ENCODE measurements at regions not wholly inside any gene's neighbourhood (a gene's known extent, or its start where the extent isn't known, plus 50 kb on each side); places are given as distances from the start of the nearest gene placed in this dataset.
"Not testable (repeated sequence)": the region's sequence is repeated elsewhere in the genome, so short reads cannot be mapped to it uniquely, and the experiment has no call there.

DNA sequence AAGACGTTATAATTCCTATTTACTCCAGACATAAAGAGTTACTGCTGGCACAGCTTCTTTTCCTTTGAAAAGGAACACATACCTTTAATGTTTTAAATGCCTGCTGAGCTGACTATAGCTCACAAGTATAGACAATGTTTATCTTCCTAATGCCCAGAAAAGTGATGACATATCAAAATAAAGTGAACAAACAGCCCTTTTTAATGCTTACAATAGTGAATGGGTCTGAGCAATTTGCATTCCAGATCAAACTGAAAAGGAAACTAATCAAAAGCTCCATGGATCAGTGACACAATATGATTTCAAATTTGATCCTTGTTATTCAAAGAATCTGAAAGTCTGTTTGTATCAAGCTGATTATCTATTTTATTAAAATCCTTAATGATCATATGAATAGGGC, 233.6 kb upstream of the SEMA3E start:
- no peak for DNase-seq (ENCODE audit: extremely low read depth, low read depth)

DNA sequence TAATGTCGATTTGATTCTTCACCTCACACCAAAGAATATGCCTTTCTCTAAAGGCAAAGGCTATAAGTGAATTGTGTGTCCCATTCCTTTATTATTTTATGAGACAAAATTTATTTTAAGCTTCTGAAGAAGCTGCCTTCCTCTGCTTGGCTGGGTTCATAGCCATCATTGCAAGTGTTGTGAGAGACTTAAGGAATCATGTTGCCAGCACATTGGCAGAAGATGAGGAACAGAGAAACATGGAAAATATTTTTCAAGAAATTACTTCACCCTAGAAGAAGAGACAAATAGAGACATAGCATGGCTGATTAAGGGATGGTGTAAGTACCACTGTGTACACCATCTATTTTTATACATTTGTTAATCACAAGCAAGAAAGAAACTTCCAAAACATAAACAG, 230.1 kb upstream of the SEMA3E start:
- no peak for DNase-seq (ENCODE audit: extremely low read depth, low read depth)

DNA sequence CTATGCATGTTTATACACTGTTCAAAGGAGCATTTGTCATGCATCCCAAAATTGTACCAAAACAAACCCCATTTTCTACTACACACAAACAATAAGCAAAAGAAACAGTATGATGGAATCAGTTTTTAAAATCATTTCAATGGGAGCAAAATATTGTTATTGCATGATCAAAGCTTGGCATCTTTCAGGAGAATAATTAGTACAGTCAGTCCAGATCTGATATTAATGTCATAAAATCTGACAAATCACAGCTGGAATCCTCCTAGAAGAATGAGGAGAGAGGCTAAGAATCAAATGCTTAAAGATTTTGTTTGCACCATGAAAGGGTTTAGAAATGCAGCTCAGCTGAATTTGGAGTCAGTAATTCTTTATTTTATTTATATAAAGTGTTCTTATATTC, 229.7 kb upstream of the SEMA3E start:
- no peak for DNase-seq (ENCODE audit: extremely low read depth, low read depth)

DNA sequence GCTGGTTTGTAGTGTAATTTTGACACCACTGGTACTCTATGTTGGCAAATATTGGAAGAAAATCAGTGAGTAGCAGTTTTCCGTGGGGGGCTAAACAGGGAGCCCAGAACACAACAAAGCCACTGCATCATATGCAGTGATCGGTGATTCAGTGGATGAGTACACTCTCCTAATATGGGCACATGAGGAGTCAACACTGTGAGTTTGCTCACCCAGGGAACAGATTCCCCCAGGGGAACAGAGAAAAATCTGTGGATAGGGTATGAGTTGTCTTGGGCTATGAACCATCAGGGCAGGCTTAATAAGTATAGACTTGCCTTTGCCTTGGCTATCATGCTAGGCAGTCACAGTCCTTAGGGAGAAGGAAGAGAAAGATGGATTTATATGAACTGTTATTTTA, 227.7 kb upstream of the SEMA3E start:
- peak; percentile 61 for DNase-seq (ENCODE audit: extremely low read depth, low read depth)

DNA sequence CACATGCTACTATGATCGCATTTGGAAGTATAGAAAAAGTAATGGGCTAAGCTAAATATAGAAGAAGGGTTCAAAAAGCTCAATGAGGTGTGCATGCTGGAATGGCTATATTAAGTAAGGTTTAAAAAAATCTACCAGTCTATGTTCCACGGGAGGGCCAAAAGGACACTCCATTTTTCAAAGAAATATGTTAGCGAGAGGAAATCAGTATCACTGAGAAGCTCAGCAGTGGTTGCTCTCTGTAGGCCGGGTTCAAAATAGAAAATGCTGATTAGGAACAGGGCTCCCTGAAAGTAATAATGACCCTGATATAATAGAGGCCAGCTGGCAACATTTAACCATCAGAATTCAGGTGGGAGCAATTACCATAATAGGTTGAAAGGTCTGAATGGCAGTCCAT, 224.5 kb upstream of the SEMA3E start:
- no peak for DNase-seq (ENCODE audit: extremely low read depth, low read depth)

DNA sequence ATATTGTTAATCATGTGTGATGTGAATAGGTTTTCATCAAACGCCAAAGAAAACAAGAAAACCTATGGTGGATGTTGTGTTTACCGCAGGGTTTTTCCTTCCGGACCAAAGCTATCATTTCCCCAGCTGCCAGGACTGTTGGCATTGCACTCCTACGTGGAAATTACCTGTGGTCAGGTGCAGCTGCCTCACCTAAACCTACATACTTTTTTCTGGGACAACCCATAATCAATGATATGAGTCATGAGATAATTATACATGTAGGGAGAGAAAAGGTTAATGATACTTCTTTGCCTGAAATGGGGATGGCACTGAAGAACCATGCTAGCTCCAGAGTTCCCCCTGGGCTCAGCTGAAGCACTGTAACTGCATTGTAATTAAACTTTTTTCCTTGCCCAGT, 223.6 kb upstream of the SEMA3E start:
- DNase-seq (ENCODE audit: extremely low read depth, low read depth) = no peak

DNA sequence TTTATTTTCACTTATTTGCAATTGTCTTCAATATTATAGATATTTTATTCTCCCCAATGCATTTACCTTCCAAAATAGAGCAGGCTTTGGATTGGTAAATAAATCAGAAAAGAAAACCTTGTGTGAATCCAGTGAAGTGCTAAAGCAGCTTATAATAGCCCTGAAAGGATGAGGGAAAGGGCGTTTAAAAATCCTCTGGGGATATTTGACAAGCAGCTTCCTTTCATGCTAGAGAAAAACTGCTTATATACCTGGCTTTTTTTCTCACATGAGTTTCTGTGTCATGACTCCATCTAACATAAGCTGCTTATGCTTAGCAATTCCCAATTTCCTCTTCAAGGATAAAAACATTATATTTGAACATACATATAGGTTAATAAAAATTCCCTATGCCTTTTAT, 221.6 kb upstream of the SEMA3E start:
- no peak for DNase-seq (ENCODE audit: extremely low read depth, low read depth)

DNA sequence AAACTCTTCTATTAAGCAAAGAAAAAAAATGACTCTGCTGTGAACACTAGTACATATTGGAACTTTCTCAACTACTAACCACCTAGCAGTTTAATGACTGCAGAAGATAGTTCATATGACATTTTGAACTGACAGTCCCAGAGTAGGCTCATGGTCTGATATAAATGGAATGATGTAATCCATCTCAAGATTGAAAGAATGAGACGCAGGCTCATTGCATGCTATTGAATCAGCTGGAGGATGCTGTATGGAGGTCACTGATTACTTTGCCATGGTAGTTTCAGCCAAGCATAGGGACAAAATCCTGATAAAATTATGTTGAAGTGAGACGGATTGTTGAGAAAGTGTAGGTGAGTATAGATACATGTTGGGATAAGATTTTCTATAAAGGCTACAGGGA, 217.6 kb upstream of the SEMA3E start:
- DNase-seq (ENCODE audit: extremely low read depth, low read depth) = peak; percentile 35

DNA sequence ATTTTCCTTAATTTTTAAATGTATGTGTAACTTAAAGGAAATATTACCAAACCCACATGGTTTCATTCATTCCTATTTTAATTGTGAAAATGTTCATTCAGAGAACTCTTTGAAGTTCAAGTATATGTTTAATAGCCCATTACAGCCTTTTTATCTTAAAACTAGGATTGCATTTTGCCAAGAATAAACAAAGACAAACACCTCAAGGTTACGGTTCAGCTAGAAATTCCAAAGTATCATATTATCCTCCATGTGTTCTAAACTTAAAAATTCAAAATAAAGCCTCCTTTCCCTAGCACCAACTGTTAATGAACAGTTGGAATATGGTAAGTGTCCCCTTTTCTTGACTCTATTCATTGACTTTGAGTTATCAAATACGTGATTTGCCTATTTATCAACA, 215.6 kb upstream of the SEMA3E start:
- no peak for DNase-seq (ENCODE audit: extremely low read depth, low read depth)

DNA sequence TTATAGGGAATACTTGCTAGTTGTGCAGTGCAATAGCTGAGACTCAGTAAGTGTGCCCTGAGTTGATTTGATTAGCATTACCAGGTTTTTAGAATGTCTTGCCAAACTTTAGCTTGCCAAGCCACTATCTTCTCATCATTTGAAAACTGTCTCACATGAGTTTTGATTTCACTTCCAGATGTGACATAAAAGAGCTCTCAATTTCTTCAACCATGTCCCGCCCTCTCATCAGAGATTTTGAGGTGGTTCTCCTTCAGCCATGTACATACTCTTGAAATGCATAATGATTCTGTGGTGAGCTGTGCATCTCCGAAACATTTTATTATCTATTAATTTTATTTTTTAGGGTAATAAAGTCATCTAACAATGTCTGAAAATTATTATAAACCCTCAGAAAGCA, 215.0 kb upstream of the SEMA3E start:
- DNase-seq (ENCODE audit: extremely low read depth, low read depth) = no peak

DNA sequence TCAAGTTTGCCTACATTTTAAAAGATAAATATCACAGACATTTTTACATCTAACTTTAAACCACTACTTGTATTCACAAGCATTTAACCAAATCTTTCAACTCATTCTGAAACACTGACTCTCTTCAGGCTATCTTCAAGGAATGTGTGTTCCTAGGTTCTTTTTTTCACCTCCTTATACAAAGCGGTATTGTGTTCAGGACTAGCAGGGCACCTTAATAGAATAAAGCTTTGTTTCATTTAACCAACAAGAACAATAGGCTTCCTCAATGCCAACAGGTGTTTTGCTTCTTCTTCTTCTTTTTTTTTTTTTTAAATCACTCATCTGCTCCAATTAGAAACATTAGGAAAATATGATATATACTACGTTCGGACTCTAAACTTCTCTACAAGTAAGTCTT, 212.9 kb upstream of the SEMA3E start:
- no peak for DNase-seq (ENCODE audit: extremely low read depth, low read depth)

DNA sequence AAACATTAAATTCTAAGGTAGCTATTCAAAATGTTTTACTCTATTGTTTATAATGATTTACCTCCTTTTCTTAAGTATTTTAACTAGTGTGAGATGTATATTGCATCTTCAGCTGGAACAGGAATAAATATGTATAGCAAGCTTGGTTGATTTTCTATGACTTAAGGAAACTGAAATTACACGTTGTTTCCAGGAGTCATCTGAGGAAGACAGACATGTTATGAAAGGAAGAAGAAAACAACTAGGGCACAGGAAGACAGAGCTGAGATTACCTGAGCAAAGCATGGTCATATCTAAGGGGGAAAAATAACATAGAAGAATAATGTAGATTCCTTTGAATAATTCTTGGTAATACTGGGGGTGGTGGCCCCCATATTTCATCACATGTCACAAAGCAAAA, 210.9 kb upstream of the SEMA3E start:
- no peak for DNase-seq (ENCODE audit: extremely low read depth, low read depth)

DNA sequence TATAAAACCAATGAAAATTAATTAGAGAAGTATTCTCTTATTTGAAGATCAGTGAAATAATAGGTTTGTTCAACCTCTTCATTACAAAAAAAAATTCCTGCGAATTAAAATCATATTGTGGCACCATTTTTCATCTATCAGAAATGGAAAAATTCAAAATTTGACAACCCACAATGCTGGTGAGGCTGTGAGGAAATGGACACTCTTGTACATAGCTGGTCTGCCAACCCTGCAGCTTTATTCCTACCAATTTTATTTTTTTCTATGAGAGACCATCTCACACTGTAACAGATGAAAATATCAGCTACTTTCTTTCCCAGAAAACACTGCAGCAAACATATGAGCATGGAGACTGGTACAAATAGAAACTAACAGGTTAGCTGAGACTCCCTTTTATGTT, 208.8 kb upstream of the SEMA3E start:
- no peak for DNase-seq (ENCODE audit: extremely low read depth, low read depth)

DNA sequence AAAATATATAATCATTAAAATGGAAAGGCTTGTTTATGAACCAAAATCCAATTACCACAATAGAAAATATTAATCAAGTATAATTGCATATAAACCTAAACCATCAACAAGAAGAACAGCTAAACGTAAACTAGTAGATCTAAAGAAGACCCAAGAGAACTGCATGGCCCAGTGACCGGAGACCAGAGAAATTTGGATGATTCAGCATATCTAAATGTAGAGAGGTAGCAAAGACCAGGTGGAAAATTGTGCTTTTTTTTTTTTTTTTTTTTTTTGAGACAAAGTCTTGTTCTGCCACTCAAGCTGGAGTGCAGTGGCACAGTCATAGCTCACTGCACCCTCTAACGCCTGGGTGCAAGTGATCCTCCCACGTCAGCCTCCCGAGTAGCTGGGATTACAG, 207.2 kb upstream of the SEMA3E start:
- no peak for DNase-seq (ENCODE audit: extremely low read depth, low read depth)

DNA sequence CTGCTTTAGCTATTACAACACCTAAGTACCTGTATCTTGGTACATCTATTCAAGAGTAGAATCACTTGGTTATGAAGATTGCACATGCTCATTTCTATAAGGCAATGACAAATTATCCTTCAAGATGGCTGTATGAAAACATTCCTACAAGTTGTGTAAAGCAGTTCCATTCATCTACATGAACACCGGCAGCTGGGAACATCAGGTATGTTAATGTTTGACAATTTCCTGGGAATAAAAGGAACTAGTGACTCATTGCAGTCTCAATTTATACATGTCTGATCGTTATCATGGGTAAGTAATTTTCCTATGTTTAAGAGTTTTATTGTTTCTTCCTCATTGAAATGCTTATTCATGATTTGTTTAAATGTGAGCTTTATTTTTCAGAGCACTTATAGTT, 203.2 kb upstream of the SEMA3E start:
- DNase-seq (ENCODE audit: extremely low read depth, low read depth) = no peak

DNA sequence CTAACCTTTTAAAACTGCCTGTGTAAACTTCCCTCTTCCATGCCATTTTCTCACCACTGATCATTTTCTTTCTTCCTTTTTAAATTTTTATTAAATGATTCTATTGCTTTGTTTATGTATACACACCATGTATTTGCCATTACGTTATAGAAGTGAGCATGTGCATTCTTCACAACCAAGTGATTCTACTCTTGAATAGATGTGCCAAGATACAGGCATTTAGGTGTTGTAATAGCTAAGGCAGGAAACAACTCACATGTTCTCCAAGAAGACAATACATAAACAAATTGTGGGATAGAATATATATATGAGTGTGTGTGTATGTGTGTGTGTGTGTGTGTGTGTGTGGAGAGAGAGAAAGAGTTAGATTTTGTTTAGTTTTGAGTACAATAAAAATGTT, 202.6 kb upstream of the SEMA3E start:
- DNase-seq (ENCODE audit: extremely low read depth, low read depth) = no peak

DNA sequence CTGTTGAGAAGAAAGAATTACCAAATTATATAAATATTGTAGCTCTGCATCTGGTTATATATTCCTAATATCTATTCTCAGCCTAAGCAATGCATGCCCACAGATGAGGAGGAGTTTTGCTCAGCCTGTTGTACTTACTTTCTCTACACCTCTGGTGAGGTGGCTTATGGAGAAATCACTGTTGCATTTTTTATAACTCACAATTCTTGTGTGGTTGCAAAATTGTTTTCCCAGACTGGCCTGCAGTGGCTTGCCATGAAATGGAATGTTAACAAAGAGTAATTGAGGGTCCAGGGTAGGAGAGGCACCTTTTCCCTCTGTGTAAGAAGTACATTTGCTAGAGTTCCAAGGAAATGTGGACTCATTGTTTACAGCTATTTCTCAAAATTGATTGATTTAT, 202.0 kb upstream of the SEMA3E start:
- no peak for DNase-seq (ENCODE audit: extremely low read depth, low read depth)

DNA sequence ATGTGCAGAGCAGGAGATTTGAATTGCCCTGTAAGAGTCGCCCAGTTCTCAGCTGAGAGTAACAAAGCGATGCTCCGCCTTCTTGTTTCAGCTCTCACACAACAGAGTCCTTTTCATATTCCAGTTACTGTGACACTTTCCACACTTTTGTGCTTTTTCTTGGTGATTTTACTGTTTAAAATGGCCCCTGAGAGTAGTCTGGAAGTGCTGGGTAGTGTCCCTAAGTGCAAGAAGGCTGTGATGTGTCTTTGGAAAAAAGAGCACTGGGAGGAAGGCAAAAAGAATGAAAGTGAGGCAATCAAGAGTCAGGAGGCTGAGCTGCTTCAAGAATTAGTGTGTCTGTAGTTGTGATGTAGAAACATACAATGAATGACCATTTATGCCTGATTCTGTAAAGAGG, 201.2 kb upstream of the SEMA3E start:
- DNase-seq (ENCODE audit: extremely low read depth, low read depth) = no peak

DNA sequence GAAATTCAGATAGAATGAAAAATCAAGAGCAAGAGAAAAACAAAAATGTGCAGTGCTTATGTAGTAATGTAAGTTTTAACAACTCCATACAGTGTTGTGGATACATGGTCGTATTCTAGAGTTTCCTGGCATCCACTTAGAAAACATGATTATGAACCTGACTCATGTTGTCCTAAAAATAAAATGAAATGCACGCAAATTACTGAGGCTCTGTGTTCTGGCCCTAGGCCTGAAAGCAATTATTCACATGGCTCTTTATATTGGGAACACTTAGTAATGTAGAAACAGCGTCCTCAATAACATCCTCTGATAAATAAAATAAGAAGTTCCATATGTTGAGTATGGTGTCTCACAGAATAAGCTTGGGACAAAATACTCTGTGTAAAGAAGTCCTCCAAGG, 200.2 kb upstream of the SEMA3E start:
- no peak for DNase-seq (ENCODE audit: extremely low read depth, low read depth)

DNA sequence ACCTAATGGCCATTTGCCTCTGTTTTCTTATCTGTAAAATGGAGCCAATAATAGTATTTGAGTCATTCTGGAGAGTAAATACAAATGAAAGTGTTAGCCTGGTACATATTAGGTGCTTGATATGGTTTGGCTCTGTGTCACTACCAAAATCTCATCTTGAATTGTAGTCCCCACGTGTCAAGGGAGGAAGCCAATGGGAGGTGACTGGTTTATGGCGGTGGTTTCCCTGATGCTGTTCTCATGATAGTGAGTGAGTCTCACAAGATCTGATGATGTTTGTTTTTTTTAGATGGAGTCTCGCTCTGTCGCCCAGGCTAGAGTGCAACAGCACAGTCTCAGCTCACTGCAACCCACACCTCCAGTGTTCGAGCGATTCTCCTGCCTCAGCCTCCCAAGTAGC, 194.0 kb upstream of the SEMA3E start:
- DNase-seq (ENCODE audit: extremely low read depth, low read depth) = no peak

DNA sequence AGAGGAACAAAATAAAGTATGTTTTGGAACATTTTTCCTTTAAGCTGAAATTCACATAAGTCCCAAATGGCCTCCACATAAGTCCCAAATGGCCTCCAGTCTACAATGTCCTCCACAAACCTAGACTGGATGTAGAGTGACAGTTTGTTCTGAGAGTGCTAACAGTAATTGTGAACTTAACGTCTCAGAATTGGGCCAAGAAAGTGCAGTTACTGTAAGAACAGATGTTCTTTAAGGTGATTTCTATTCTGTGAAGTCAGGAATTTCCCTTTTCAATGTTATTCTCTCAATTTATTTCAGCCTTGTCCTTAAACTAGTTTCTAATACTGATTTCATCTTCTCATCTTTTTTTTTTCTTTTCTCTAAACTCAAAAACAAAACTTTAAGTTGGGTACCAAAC, 188.7 kb upstream of the SEMA3E start:
- DNase-seq (ENCODE audit: extremely low read depth, low read depth) = no peak

DNA sequence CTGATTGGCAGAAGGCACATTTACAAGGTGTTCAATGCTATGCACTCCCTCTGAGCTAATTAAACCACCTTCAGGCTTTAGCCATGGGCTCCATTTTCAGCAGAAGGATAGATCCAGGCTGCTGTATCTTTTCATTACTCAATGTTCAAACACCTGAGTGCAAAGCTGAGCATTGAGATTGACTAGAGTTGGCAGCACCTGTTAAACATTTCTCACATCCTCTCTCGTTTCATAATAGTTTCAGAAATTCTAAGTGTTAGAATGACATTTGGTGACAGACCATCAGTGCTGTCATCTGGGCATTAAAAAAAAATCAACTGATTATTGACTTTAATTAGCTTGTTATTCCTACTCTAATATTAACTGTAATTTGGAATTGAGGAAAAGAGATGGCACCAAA, 187.1 kb upstream of the SEMA3E start:
- no peak for DNase-seq (ENCODE audit: extremely low read depth, low read depth)

DNA sequence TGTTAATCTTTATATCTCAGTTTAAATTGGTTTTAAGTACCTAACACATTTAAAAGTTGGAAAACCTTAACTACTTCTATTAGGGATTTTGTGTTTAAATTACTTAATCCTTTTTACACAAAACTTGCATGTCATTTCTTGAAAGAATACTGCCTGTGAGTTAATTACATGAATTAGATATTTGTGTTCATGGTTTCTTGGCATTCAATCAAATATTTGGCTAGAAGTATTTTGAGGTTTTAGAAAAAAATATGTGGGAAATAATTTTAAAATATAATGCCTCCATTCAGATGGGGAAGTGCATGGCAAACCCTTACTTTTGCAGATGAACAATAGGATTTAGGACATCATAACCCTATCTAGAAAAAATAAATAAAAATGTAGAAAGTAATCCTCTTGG, 186.5 kb upstream of the SEMA3E start:
- no peak for DNase-seq (ENCODE audit: extremely low read depth, low read depth)

DNA sequence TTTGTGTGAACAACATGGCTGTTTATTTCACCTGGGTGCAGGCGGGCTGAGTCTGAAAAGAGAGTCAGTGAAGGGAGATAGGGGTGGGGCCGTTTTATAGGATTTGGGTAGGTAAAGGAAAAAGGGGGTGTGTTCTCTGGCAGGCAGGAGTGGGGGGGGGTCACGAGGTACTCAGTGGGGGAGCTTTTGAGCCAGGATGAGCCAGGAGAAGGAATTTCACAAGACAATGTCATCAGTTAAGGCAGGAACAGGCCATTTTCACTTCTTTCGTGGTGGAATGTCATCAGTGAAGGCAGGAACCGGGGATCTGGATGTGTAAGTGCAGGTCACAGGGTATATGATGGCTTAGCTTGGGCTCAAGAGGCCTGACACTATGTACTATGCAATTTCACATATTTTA, 184.8 kb upstream of the SEMA3E start:
- DNase-seq (ENCODE audit: extremely low read depth, low read depth) = not testable (repeated sequence)
